ENCODE measurements at regions not wholly inside any gene's neighbourhood (a gene's known extent, or its start where the extent isn't known, plus 50 kb on each side); places are given as distances from the start of the nearest gene placed in this dataset.

GRCh38 chr13:105365831-105366230, 1169.6 kb downstream of the EFNB2 start:
- TF ChIP-seq POLR2A (IDR thresholded peaks at IDR 0.05) = no peak
- no peak for TF ChIP-seq CTCF (IDR thresholded peaks at IDR 0.05)
